Colonic mucosa (tissue), 4 donors: ENCODE measurements at regions not wholly inside any gene's neighbourhood (a gene's known extent, or its start where the extent isn't known, plus 50 kb on each side); places are given as distances from the start of the nearest gene placed in this dataset.

Experiments used
- DNase-seq: peaks from one replicate; pipeline ENCODE4 v3.0.0-alpha.2; 2020
- H3K27ac ChIP-seq: fragments of 200-600 bp; one replicate; pipeline ENCODE4 v1.8.0; 2021
- H3K27me3 ChIP-seq: fragments of 200-600 bp; one replicate; pipeline ENCODE4 v1.8.0; 2021
- H3K36me3 ChIP-seq: fragments of 200-600 bp; one replicate; pipeline ENCODE4 v1.8.0; 2021
- H3K4me1 ChIP-seq: fragments of 200-600 bp; one replicate; pipeline ENCODE4 v1.8.0; 2021; ENCODE audit warnings: mild to moderate bottlenecking
- H3K4me3 ChIP-seq: fragments of 200-600 bp; one replicate; pipeline ENCODE4 v1.8.0; 2021
- H3K9ac ChIP-seq, 2 donors: one replicate each; pipeline ENCODE4 v1.7.0; 2013; ENCODE audit warnings: control low read depth in 2 of 2, low read depth in 2 of 2, low read length in 2 of 2
- H3K9me3 ChIP-seq: fragments of 200-600 bp; one replicate; pipeline ENCODE4 v1.8.0; 2021
- intact Hi-C: fragments of 100-400 bp; cut with DNase I; formaldehyde crosslinking; loops from one replicate; pipeline ENCODE4 v1.14.1; 2022
- TF ChIP-seq, protein P1 (sequence below): fragments of 200-600 bp; IDR thresholded peaks from one replicate; pipeline ENCODE4 v1.8.0; 2022; ENCODE audit warnings: antibody characterized with exemption, mild to moderate bottlenecking
- donor health status: healthy.
- donor health status: DM: no; HTN: no; CAD: no.
- donor health status: DM: no; HTN: no; CAD: no.

DNA sequence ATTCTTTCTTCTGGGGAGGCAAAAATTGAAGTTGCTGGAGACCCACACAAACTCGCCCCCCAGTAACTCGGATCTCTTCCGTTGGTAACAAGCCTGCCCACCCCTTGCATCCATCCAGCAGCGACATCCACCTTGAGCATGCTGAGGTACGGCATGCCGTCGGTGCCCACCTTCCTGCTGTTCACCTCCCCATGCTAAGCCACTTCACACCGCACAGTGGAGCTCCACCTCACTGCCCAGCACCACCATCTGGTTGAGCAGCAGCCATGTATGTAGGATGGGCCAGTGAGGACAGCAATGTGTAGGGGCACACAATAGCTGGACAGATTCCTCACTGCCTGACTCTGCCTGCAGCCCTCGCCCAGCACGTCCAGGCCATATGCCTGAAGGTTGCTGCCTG, 138.1 kb upstream of the ZNF92 start:
- Histone ChIP-seq H3K4me3 (no peak overlapping the region), H3K36me3 (no peaks in the 10 kb centered on the region), H3K27me3 (peaks cover 7% of the 10 kb centered on the region), H3K4me1 (no peaks in the 10 kb centered on the region), H3K9ac (no peak overlapping the region), H3K27ac (no peak overlapping the region), H3K9me3 (no peaks in the 10 kb centered on the region)
- intact Hi-C loops, result no loop called here
- TF ChIP-seq, protein P1, sequence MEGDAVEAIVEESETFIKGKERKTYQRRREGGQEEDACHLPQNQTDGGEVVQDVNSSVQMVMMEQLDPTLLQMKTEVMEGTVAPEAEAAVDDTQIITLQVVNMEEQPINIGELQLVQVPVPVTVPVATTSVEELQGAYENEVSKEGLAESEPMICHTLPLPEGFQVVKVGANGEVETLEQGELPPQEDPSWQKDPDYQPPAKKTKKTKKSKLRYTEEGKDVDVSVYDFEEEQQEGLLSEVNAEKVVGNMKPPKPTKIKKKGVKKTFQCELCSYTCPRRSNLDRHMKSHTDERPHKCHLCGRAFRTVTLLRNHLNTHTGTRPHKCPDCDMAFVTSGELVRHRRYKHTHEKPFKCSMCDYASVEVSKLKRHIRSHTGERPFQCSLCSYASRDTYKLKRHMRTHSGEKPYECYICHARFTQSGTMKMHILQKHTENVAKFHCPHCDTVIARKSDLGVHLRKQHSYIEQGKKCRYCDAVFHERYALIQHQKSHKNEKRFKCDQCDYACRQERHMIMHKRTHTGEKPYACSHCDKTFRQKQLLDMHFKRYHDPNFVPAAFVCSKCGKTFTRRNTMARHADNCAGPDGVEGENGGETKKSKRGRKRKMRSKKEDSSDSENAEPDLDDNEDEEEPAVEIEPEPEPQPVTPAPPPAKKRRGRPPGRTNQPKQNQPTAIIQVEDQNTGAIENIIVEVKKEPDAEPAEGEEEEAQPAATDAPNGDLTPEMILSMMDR, result no peak
- no peak for DNase-seq

DNA sequence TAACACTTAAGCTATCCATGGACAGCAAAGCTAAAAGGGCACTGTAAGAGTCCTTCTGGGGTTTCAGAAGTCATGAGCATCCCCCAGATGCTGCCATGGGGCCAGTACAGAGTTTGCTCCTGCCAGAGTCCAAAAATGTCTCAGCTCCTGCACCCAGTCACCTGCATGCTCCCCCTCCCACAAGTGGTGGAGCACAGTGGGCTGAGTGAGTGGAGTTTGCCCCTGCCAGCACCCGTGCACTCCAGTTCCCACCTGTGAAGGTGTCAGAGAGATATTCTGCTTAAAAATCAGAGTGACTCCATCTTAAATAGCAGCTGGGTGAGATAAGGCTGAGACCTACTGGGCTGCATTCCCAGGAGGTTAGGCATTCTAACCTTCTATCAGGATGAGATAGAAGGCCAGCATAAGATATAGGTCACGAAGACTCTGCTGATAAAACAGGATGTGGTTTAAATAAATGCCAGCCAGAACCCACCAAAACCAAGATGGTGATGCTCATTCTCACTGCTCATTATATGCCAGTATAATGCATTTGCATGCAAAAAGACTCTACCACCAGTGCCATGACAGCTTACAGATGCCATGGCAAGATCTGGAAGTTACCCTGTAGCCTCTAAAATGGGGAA, 140.1 kb upstream of the ZNF92 start:
- Histone ChIP-seq H3K4me3 (no peak overlapping the region), H3K27ac (no peak overlapping the region), H3K4me1 (no peaks in the 10 kb centered on the region), H3K9ac (no peak overlapping the region), H3K36me3 (no peaks in the 10 kb centered on the region), H3K9me3 (no peaks in the 10 kb centered on the region), H3K27me3 (no peaks in the 10 kb centered on the region)
- no peak for DNase-seq
- TF ChIP-seq, protein P1, result no peak
- intact Hi-C loops, result no loop called here

DNA sequence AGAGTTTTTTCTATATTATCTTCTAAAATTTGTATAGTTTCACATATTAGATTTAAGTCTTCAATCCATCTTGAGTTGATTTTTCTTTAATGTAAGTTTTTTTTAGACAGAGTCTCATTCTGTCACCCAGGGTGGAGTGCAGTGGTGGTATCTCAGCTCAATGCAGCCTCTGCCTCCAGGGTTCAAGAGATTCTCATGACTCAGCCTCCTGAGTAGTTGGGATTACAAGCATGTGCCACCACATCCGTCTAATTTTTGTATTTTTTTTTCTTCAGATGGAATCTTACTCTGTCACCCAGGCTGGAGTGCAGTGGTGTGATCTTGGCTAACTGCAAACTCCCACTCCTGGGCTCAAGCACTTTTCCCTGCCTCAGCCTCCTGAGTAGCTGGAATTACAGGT, 143.4 kb upstream of the ZNF92 start:
- TF ChIP-seq, protein P1, result no peak
- no peak overlapping the region for H3K4me3 ChIP-seq
- H3K27ac ChIP-seq, result no peak overlapping the region
- H3K36me3 ChIP-seq, result no peaks in the 10 kb centered on the region
- H3K9ac ChIP-seq, result no peak overlapping the region
- H3K9me3 ChIP-seq, result no peaks in the 10 kb centered on the region
- no peaks in the 10 kb centered on the region for H3K27me3 ChIP-seq
- no peak for DNase-seq
- H3K4me1 ChIP-seq, result no peaks in the 10 kb centered on the region
- intact Hi-C loops, result no loop called here

DNA sequence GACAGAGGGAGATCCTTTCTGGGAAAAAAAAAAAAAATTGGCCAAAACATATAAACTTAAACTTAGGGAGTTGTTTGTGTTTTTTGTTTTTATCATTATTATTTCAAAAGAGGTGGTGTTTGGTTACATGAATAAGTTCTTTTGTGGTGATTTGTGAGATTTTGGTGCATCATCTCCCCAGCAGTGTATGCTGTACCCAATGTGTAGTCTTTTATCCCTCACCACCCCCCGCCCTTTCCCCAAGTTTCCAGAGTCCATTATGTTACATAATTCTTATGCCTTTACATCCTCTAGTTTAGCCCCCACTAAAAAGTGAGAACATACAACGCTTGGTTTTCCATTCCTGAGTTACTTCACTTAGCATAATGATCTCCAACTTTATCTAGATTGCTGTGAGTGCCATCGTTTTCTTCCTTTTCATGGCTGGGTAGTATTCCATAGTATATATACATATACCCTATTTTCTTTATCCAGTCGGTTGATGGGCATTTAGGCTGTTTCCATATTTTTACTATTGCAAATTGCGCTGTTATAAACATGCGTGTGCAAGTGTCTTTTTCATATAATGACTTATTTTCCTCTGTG, 148.1 kb upstream of the ZNF92 start:
- Histone ChIP-seq H3K36me3 (no peaks in the 10 kb centered on the region), H3K9ac (no peak overlapping the region), H3K27ac (no peak overlapping the region), H3K4me1 (no peaks in the 10 kb centered on the region), H3K4me3 (no peak overlapping the region), H3K9me3 (no peaks in the 10 kb centered on the region), H3K27me3 (no peaks in the 10 kb centered on the region)
- TF ChIP-seq, protein P1, result no peak
- no peak for DNase-seq
- intact Hi-C loops, result no loop called here

DNA sequence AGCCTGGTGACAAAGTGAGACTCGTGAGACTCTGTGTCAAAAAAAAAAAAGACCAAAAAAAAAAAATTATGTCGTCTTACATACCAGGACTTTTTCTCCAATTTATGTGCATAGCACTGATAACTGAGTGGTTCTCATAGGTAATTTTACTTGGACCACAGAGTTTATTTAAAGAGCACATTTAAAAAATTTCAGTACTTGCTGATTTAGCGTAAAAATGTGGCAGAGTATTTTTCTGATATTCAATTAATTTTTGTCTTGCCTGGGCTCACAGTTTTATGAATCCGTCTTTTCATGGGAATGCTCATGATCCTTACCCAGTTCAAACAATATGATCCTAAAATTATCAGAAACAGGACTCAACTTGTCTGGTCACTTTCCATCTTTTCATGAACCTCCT, 151.0 kb upstream of the ZNF92 start:
- H3K4me3 ChIP-seq, result no peak overlapping the region
- no peaks in the 10 kb centered on the region for H3K36me3 ChIP-seq
- no peaks in the 10 kb centered on the region for H3K9me3 ChIP-seq
- intact Hi-C loops, result no loop called here
- no peak overlapping the region for H3K9ac ChIP-seq
- no peaks in the 10 kb centered on the region for H3K27me3 ChIP-seq
- TF ChIP-seq, protein P1, result no peak
- H3K27ac ChIP-seq, result no peak overlapping the region
- no peak for DNase-seq
- no peaks in the 10 kb centered on the region for H3K4me1 ChIP-seq
